Hippocampal formation (tissue), 2 donors: ENCODE measurements at regions not wholly inside any gene's neighbourhood (a gene's known extent, or its start where the extent isn't known, plus 50 kb on each side); places are given as distances from the start of the nearest gene placed in this dataset.
"Not testable (repeated sequence)": the region's sequence is repeated elsewhere in the genome, so short reads cannot be mapped to it uniquely, and the experiment has no call there.

Source experiments
- DNase-seq, 2 donors: peaks; one replicate each; lab custom pipeline; 2025; lab: John Stamatoyannopoulos, UW

DNA sequence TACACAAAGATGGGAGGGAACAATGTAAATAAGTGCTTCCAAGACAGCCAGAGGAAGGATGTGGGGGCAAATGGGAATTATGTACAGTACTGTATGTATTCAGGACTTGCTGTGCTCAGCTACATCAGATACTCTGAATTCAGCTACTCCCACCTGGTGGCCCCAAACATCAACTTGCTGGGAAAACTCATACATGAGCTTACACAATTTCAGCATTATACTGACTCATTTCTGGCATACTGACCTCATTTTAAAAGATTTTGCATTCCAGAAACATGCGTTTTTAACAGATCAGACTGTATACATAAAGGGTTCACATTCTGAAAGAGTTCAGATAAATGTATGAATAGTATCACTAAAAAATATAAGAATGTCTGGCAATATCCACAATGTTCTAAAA is 59.7 kb downstream of the GPX5 start:
- DNase-seq: no peak

DNA sequence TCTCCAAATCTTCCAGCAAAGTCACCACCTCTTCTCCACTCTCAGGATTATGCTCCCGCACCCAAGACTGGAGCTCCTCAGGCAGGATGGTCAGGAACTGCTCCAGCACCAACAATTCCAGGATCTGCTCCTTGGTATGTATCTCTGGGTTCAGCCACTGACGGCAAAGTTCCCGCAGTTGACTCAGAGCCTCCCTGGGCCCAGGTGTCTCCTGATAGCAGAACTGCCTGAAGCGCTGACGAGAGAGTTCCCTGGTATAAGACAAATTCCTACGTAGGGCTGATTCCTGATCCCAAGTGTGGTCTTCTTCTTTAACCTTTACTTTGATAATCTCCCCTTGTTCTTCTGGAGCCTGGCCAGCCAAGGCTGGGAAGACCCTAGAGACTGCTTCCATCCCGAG is 60.6 kb downstream of the GPX5 start:
- DNase-seq: no peak

DNA sequence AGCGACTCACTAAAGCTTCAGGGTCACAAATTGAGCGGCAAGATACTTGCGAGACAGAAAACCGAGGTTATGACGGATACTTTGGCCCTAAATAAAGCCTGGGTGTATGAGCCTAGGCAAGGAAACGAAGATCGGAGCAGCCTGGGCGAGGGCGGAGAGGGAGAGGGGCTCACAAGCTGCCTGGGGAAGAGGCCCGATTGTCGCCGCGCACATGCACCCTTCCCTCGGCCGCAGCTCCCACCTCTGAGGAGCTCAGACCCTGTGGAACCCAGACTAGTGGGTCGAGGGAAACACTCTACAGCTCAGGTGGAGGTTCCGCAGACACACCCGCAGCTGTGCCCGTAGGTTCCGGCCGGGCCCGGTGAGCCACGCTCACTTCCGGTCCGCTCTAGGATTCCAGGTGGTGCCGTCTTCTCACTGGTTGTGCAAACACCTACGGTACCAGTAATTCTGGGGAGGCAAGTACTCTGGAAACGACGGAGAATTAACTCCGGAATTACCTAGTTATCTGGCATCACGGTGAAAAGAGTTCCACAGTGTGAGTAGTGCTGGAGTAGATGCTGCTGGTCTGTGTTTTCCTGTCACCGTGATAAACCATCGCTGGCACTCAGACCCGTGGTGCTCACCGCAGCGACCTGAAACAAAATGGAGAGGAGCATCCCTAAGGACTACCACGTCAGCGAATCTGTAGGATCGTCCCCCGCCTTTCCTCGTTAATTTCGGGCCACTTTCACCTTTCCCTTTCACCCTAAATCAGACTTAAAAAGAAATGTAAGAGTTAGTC is 61.5 kb downstream of the GPX5 start:
- DNase-seq: no peak

DNA sequence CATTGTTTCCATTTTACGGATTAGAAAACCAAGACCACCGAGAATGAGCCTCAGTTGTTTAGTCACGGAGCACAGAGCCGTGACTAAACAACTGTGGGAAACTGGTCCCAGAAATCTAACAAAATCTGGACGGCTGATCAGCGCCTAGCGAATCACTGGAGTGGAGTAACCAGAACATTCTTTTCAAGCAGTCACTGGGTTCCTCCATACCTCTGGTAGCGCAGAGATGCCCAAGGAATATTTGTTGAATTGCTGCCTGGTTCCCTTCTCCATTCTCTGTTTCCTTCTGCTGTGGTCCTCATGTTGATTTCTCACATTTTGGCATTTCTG is 62.0 kb downstream of the GPX5 start:
- no peak for DNase-seq

DNA sequence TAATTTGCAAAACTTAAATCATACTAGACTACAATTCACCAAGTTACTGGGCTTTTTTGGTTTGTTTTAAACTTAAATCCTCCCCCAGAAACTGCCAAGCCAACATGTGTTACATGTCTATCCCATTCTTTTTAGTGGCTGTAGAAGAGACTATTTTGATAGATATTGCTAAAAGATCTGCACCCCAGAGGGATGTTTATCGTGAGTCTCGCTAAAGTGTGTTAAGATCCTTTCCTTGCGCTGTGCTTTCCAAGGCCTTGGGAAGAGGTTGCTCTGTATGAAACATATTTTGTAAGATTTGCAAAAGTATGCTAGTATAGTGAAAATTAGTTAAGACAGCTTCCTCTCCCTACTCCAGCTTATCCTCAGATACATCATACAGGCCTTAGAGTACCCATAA is 63.0 kb downstream of the GPX5 start:
- no peak for DNase-seq

DNA sequence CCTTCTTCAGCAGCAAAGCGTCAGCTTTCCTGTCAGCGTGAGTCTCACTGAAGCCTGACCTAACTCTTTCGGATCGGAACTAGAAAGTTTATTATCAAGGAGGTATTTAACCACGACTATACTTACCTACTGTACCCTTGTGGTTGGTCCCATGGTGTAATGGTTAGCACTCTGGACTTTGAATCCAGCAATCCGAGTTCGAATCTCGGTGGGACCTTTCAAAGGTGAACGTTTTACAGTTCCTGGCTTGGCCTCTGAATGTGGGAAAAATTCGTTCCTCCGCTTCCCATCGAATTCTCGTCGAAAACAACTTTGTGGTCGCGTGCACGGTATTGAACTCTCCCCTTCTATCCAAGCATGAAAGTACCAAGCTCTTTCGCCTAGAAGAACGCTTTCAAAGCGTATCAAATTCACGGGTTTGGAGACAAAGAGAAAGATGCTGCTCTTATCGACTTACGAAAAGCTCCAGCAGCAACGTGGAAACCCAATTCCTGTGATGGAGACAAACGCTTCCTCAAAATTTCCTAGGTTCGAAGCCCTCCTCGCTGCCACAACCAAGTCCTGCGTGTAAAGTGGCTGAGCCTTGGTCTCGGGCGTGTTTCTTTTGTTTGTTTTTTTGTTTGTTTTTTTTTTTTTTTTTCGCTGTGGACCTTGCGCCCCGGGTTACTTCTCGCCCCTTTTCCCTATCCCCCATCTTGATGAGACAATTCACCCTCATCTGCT is 63.7 kb downstream of the GPX5 start:
- DNase-seq: no peak

DNA sequence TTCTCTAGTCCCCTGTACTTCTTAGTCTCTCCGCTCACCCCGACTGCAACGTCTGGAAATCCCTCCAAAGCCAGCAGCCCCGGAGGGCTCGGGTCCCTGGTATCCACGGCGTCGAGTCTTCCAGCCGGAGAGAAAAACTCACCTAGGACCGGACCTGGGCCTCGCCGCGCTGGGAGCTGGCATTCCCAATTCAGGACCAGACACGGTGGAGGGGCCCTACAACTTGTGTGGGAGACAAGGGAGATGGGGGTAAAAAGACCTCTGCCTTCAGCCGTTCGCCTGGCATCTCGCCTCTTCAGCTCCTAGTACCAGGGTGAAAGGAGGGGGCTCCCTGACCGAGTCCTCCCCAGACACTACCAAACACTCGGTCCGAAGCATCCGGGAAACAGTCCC is 64.3 kb downstream of the GPX5 start:
- DNase-seq: no peak

DNA sequence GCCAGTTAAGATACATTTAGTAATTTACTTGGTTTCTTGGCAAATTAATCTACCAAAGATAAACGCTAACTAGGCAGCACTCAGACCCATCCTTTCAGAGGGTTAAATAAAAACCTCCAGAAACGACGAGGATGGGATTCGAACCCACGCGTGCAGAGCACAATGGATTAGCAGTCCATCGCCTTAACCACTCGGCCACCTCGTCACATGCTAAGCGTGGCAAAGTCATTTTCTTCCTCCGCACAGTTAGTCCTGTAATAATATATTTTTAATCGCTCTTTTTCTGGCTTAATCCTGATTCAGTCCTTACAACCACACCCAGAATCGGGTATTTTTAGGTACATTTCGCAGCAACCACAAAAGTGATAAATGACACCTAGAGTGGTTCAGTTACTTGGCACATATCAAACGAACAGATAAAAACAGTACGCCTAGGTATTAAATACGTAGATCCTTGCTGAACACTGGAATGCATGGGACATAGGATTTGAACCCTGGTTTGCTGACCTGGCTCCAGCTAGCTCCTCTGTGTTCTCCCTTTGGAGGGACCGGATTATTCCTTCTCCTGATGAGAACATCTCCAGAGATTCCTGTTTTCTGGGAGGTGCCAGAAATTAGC is 71.6 kb downstream of the GPX5 start:
- no peak for DNase-seq

DNA sequence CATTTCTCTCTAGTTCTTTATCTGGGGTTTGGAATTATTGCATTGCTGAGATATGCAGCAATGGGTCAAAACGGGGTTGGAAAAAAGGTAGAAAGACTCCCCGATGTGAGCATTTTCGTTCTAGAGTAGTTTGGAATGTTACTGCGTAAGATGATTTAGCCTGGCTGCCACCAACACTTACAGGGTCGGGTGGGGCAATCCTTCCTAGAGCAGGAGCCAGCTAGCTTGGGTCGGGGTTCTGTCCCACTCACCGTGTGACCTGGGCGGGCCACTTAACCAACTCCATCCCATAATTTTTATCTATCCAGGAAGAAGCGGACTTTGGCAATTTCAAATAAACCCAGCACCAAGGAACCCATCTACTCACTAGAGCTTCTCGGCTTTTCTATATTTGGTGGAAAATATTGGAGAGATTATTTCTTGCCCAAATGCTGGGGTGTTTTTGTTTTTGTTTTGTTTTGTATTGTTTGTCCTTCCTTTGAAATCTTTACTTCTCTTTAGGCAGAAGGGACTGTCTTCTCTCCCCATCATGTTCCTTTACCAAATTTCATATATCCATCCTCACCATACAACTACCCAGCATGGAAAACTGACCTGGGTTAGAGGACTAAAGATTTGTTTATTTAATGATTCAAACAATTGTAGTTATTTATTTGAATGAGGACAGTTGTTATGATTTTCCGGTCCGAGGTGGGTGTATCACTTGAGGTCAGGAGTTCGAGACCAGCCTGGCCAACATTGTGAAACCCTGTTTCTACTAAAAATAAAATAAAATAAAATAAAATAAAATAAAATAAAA is 72.4 kb downstream of the GPX5 start:
- DNase-seq: no peak

DNA sequence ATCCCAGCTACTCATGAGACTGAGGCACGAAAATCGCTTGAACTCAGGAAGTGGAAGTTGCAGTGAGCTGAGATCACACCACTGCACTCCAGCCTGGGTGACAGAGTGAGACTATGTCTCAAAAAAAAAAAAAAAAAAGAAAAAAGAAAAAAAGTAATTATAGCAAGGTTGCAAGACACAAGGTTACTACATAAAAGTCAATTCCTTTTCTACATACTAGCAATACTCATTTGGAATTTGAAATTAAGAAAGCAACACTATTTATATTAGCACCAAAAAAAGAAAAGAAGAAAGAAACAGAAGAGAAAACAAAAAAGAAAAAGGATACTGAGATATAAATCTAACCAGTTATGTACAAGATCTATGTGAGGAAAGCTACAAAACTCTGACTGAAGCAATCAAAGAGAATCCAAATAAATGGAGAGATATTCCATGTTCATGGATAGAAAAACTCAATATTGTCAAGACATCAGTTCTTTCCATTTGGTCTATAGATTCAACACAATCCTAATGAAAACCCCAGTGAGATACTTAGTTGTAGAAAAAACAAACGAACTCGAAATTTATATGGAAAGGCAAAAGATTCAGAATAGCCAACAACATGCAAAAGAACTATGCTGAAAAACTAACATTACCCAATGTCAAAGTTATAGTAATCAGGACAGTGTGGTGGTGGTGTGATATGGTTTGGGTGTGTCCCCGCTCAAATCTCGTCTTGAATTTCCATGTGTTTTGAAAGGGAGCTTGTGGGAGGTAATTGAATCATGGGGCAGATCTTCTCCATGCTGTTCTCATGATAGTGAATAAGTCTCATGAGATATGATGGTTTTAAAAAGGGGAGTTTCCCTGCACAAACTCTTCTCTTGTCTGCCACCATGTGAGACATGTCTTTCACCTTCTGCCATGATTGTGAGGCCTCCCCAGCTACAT is 73.3 kb downstream of the GPX5 start:
- DNase-seq: no peak

DNA sequence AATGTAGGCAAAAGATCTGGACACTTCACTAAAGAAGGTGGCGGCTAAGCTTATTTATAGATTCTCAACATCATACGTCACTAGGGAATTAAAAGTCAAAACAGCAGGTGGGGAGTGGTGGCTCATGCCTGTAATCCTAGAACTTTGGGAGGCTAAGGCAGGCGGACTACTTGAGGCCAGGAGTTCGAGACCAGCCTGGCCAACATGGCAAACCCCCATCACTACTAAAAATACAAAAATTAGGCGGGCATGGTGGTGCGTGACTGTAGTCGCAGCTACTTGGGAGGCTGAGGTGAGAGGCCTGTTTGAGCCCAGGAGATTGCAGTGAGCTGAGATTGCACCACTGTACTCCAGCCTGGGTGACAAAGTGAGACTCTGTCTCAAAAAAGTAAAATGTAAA is 74.6 kb downstream of the GPX5 start:
- no peak for DNase-seq

DNA sequence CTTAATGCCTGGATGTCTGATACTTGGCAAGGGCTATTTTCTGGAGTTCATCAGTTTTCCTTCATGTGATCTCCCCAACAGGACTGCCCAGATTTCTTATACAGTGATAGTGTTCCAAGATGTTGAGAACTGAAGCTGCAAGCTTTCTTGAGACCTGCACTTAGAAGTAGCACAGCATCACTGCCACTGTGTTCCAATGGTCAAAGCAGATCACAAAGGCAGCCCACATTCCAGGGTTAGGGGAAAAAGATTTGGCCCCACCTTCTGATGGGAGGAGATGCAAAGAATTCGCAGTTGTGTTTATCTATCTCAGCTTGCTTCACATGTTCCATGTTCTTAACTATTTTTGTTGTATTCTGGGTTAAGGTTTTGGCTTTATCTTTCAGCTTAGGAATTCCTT is 78.2 kb downstream of the GPX5 start:
- DNase-seq: no peak

DNA sequence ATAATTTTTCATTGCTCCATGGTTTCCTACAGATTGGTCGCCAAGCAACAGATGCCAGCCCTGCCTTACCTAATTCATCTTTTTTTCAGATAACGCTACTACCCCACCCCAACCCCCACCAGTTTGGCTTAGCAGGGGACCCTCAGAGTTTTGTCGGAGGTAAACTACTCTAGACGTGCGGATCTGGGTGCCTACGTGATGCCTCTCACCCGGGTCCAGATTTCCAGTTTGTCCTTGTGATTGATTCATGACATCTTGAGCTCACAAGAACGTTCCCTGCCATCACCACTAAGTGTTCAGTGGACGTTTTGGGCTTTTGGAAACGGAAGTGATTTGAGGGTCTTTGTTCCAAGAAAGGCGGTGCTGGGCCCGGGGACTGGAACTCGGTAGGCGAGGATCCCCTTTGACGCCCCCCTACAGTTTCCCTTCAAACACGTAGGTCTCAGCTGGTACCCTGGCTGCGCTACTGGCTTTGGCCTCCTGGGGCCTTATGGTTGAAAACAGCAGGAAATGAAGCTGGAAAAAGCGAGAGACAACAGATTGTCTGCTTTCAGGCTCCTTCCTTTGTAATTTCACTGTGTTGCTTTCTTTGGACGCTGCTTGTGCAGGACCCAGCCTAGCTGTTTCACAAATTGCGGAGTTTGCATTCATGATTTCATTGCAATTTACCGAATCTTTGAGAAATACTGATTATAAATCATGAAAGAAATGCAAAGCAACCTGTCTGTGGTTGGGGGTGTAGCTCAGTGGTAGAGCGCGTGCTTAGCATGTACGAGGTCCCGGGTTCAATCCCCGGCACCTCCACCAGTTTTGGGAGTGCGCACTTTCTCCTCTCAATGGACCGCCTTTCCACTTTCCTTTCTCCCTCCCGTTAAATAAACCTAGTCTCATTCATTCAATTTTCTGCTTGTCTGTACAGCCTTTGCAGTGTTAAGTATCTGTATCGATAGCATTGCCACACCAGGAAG is 81.0 kb downstream of the GPX5 start:
- no peak for DNase-seq

DNA sequence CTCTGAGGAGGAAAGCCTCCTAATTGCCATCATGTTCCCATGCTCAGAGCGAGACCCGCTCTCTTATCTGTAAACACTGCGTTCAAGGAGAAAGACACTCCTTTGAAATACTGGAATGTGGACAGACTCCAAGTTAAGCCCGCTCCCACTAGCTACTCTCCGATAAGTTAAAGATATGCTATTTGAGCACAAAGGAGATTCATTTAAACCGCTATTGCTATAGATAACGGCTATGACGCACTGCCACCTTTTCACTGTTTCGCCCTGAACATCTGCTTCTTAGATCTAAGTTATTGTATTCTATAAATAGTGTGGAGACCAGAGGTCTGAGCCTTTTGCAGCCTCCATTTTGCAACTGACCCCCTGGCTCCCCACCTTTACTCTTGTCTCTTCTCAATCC is 82.3 kb downstream of the GPX5 start:
- DNase-seq: no peak

DNA sequence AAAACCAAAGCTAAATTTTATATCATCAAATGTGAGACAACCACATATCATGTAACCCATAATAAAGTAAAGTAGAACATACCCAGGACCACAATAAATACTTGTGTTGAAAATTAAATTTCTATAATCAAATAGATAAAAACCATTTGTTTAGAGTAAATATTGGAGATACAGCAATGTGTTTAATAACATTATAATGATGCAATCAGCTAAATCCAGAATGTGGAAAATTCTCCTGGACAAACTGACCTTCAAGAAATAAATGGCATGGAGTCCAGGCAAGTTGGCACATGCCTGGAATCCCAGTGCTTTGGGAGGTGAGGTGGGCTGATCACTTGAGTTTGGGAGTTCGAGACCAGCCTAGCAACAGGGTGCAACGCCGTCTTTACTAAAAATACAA is 84.0 kb downstream of the GPX5 start:
- no peak for DNase-seq

DNA sequence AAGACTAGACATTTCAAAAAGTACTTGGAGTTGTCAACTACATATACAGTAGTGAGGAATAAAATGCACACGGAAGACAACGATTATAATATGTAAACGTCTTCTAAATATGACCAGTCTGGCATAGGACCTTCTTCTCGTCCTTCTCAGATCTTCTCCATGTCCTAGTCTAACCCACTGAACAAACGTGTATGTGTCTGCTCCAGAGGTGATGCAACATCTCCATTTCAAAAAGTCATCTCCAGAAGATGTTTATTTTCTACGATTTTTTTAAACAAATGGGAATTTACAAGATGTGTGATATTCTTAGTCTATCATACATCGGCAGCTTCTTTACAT is 89.9 kb downstream of the GPX5 start:
- no peak for DNase-seq

DNA sequence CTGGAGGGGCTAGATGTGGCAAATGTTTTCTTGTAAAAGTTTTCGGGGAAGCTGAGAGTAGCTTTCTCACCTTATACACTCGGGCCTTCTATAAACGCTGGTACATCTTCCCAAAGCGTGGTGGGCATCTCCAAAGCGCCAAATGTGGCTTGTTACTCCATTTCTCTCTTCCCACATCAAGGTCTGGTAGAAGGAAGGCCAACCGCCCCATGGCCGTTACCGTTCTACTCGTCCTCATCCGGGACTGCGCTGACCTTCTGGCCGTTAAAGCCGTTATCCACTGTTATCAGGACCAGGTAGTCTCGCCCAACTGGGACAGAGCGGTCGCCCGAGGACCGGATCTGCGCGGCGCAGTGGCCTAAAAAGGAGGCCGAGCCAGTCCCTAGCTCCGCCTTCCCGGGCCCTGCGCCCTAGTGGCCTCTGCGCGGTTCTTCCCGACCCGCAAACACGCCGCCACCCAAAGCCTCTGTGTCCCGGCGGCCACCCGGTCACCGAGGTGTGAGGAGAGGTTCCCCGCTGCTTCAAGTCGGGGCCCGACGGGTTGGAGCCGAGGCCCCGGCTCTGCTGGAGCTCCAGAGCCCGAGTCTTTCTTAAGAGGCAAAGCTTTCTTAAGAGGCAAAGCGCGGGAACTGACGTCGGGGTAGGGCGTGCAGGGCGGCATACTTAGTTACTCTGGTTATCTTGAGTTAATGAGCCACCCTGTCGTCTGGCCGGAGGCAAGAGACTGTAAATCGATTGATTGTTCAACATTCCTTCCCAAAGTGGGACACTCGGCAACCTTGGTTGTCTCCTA is 90.5 kb downstream of the GPX5 start:
- DNase-seq: no peak

DNA sequence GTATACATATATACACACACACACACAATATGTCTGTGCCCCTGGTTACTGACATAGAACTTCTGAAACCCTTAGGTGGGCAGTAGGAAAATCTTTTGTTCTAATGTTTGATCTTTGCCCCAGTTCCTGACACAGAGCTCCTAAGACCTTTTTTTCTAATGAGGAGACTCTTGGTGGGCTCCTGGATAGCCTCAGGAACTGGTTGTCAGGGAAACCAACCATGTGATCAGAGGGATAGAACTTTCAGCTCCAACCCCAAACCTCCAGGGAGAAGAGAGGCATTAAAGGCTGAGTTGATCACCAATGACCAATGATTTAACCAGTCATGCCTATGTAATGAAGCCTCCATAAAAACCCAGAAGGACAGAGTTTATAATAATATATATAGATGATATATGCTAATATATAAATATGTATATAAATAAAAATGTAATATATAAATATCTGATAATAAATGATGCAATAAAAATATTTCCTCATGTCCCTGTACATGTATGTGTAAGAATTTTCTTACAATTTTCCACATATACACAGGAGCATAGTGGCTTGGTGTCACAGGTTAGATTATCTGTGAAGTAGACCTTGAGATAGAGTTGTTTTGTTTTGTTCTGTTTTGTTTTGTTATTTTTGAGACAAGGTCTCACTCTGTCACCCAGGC is 93.3 kb downstream of the GPX5 start:
- DNase-seq: no peak

DNA sequence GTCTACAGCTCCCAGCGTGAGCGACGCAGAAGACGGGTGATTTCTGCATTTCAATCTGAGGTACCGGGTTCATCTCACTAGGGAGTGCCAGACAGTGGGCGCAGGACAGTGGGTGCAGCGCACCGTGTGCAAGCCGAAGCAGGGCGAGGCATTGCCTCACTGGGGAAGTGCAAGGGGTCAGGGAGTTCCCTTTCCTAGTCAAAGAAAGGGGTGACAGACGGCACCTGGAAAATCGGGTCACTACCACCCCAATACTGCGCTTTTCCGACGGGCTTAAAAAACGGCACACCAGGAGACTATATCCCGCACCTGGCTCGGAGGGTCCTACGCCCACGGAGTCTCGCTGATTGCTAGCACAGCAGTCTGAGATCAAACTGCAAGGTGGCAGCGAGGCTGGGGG is 95.6 kb downstream of the GPX5 start:
- not testable (repeated sequence) for DNase-seq
